Astrocyte (in vitro differentiated cells and primary cell): ENCODE measurements at regions not wholly inside any gene's neighbourhood (a gene's known extent, or its start where the extent isn't known, plus 50 kb on each side); places are given as distances from the start of the nearest gene placed in this dataset.
A peak's percentile ranks its signal among the peaks of the same experiment; 100 is the strongest.

Experiments
- DNase-seq: peaks from one replicate; pipeline ENCODE4 v3.0.0-alpha.2; 2010; ENCODE audit warnings: low read depth
- FAIRE-seq: peaks from 2 replicates; lab custom pipeline; 2011; peaks lifted over from hg19 to GRCh38; lab: Jason Lieb, UNC
- H2AFZ ChIP-seq: 2 replicates; pipeline ENCODE4 v1.6.0; 2012; ENCODE audit warnings: low read depth, low read length, inconsistent platforms
- H3K27ac ChIP-seq: 2 replicates; pipeline ENCODE4 v1.5.1; 2011; ENCODE audit warnings: low read depth, low read length, inconsistent platforms
- H3K27me3 ChIP-seq: 2 replicates; pipeline ENCODE4 v1.6.0; 2011; ENCODE audit warnings: low read length, inconsistent platforms; ENCODE audit not compliant: insufficient read depth
- H3K36me3 ChIP-seq: 2 replicates; pipeline ENCODE4 v1.5.1; 2011; ENCODE audit warnings: low read length, inconsistent platforms; ENCODE audit not compliant: insufficient read depth
- H3K4me1 ChIP-seq: 2 replicates; pipeline ENCODE4 v1.5.1; 2011; ENCODE audit warnings: low read length, inconsistent platforms; ENCODE audit not compliant: insufficient read depth
- H3K4me2 ChIP-seq: 2 replicates; pipeline ENCODE4 v1.6.0; 2012; ENCODE audit warnings: low read length, inconsistent platforms
- H3K4me3 ChIP-seq: 2 replicates; pipeline ENCODE4 v1.5.1; 2011; ENCODE audit warnings: low read depth, mild to moderate bottlenecking, low read length, inconsistent platforms; ENCODE audit not compliant: insufficient read depth
- H3K79me2 ChIP-seq: 2 replicates; pipeline ENCODE4 v1.6.0; 2012; ENCODE audit warnings: mild to moderate bottlenecking, low read length, inconsistent platforms; ENCODE audit not compliant: insufficient read depth
- H3K9ac ChIP-seq: 2 replicates; pipeline ENCODE4 v1.6.0; 2012; ENCODE audit warnings: mild to moderate bottlenecking, low read length, inconsistent platforms
- H3K9me3 ChIP-seq: 2 replicates; pipeline ENCODE4 v1.5.1; 2012; ENCODE audit warnings: low read depth, mild to moderate bottlenecking, low read length, inconsistent platforms; ENCODE audit not compliant: insufficient read depth
- H4K20me1 ChIP-seq: 2 replicates; pipeline ENCODE4 v1.6.0; 2012; ENCODE audit warnings: low read length, inconsistent platforms; ENCODE audit not compliant: insufficient read depth
- H3K27ac Mint-ChIP-seq: one replicate; pipeline ENCODE4 v1.8.0; 2021; ENCODE audit warnings: mild to moderate bottlenecking, mixed read lengths; ENCODE audit not compliant: unreplicated experiment
- H3K27me3 Mint-ChIP-seq: one replicate; pipeline ENCODE4 v1.8.0; 2021; ENCODE audit warnings: low read depth, mixed read lengths; ENCODE audit not compliant: unreplicated experiment
- H3K36me3 Mint-ChIP-seq: one replicate; pipeline ENCODE4 v1.8.0; 2021; ENCODE audit warnings: low read depth, mixed read lengths; ENCODE audit not compliant: unreplicated experiment
- H3K4me1 Mint-ChIP-seq: one replicate; pipeline ENCODE4 v1.8.0; 2021; ENCODE audit warnings: low read depth, mixed read lengths; ENCODE audit not compliant: unreplicated experiment
- H3K4me3 Mint-ChIP-seq: one replicate; pipeline ENCODE4 v1.8.0; 2021; ENCODE audit warnings: mild to moderate bottlenecking, moderate library complexity, mixed read lengths; ENCODE audit not compliant: unreplicated experiment
- H3K9me3 Mint-ChIP-seq: one replicate; pipeline ENCODE4 v1.8.0; 2021; ENCODE audit warnings: mild to moderate bottlenecking, mixed read lengths; ENCODE audit not compliant: unreplicated experiment
- EZH2 ChIP-seq: IDR thresholded peaks from 2 replicates; pipeline ENCODE4 v1.6.1; 2012; ENCODE audit warnings: mild to moderate bottlenecking, low read length, inconsistent platforms; ENCODE audit not compliant: insufficient read depth
- TF ChIP-seq, protein P1 (sequence below): IDR thresholded peaks from 2 replicates; pipeline ENCODE4 v1.5.1; 2011; ENCODE audit warnings: low read depth, mild to moderate bottlenecking, inconsistent platforms, low read length, moderate library complexity; ENCODE audit not compliant: insufficient read depth

DNA sequence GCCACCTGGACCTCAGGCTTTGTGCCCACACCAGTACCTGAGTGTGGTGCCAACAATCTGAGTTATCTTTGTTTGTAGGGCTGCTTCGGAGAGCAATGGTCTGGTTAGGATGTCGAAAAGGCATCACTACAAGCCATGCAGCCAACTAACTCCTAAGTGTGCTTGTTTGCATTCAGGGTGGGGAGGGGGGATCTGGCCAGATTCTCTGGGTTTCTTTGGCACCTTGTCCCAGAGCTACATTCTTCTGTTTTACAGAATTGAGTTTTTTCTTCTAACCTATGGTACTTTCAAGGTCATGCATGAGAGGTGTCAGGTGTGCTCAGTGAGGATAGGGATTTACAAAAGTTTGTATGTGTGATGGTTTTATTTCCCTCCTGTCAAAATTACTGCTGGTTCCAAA, 391.4 kb upstream of the RARB start:
- H3K4me1 Mint-ChIP-seq = no peaks in the 10 kb centered on the region
- H3K4me1 ChIP-seq = peaks cover 25% of the 10 kb centered on the region
- no peak overlapping the region for H2AFZ ChIP-seq
- no peaks in the 10 kb centered on the region for H3K27me3 ChIP-seq
- no peaks in the 10 kb centered on the region for H3K9me3 ChIP-seq
- H3K27me3 Mint-ChIP-seq = no peaks in the 10 kb centered on the region
- H3K9ac ChIP-seq = no peak overlapping the region
- no peak overlapping the region for H3K27ac Mint-ChIP-seq
- H3K4me3 Mint-ChIP-seq = no peak overlapping the region
- H3K9me3 Mint-ChIP-seq = no peaks in the 10 kb centered on the region
- no peak overlapping the region for H3K27ac ChIP-seq
- no peaks in the 10 kb centered on the region for H3K79me2 ChIP-seq
- H4K20me1 ChIP-seq = no peaks in the 10 kb centered on the region
- no peaks in the 10 kb centered on the region for H3K36me3 ChIP-seq
- no peaks in the 10 kb centered on the region for H3K36me3 Mint-ChIP-seq
- no peak for FAIRE-seq
- TF ChIP-seq, protein P1, sequence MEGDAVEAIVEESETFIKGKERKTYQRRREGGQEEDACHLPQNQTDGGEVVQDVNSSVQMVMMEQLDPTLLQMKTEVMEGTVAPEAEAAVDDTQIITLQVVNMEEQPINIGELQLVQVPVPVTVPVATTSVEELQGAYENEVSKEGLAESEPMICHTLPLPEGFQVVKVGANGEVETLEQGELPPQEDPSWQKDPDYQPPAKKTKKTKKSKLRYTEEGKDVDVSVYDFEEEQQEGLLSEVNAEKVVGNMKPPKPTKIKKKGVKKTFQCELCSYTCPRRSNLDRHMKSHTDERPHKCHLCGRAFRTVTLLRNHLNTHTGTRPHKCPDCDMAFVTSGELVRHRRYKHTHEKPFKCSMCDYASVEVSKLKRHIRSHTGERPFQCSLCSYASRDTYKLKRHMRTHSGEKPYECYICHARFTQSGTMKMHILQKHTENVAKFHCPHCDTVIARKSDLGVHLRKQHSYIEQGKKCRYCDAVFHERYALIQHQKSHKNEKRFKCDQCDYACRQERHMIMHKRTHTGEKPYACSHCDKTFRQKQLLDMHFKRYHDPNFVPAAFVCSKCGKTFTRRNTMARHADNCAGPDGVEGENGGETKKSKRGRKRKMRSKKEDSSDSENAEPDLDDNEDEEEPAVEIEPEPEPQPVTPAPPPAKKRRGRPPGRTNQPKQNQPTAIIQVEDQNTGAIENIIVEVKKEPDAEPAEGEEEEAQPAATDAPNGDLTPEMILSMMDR = no peak
- no peak for TF ChIP-seq EZH2
- H3K4me2 ChIP-seq = peak overlapping the region; percentile 65
- no peak overlapping the region for H3K4me3 ChIP-seq
- DNase-seq = no peak

DNA sequence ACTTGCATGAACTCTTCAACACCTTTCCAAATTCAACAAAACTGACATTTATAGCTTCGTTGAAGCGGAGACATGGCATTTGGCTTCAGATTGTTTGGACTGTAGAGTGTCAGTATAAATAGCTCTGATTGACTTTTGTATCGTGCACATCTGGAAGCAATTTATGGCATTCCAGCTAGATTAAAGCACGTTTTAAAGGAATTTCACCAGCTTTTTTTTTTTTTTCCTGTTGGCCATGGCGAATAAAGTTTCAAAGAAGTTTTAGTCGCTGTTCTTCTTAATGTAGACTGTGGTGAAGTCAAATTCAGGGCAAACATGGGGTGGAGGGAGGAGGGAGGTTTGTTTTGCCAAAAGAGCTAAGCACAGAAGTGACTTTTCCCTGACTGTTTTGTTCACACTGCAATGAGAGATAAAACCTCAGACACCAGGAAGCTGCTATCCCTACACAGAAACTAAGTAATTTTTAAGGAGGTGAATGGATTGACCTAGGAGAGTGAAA, 391.0 kb upstream of the RARB start:
- peak overlapping the region; percentile 15 for H3K9ac ChIP-seq
- H3K79me2 ChIP-seq = no peaks in the 10 kb centered on the region
- H3K9me3 ChIP-seq = no peaks in the 10 kb centered on the region
- DNase-seq = peak; percentile 68
- peak overlapping the region; percentile 65 for H3K4me2 ChIP-seq
- Mint-ChIP-seq H3K36me3 (no peaks in the 10 kb centered on the region), H3K4me3 (no peak overlapping the region), H3K4me1 (no peaks in the 10 kb centered on the region), H3K9me3 (no peaks in the 10 kb centered on the region), H3K27me3 (no peaks in the 10 kb centered on the region), H3K27ac (no peak overlapping the region)
- no peak overlapping the region for H3K4me3 ChIP-seq
- peak overlapping the region; percentile 33 for H3K27ac ChIP-seq
- H2AFZ ChIP-seq = no peak overlapping the region
- peak; percentile 62 for FAIRE-seq
- no peaks in the 10 kb centered on the region for H4K20me1 ChIP-seq
- H3K4me1 ChIP-seq = peaks cover 25% of the 10 kb centered on the region
- H3K36me3 ChIP-seq = no peaks in the 10 kb centered on the region
- TF ChIP-seq EZH2 = no peak
- TF ChIP-seq, protein P1 = no peak
- no peaks in the 10 kb centered on the region for H3K27me3 ChIP-seq

DNA sequence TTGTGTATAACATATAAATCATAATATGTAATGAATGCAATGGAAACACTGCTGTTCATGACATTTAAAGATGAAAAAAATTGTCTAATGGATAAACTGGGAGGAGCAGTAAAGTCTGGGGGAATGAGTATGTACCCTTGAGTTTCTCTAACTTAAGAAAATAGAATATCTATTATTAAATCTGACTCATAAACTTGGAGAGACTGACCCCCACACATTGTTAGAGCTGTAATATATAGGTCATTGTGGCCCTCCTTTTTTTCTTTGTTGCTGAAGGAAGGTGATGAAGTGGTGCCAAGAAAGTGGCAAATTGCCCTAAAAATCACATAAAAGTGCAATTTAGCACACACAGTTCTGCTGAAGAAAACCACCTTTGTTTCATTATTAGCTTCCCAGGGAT, 389.8 kb upstream of the RARB start:
- Mint-ChIP-seq H3K4me1 (no peaks in the 10 kb centered on the region), H3K27me3 (no peaks in the 10 kb centered on the region), H3K4me3 (no peak overlapping the region), H3K36me3 (no peaks in the 10 kb centered on the region), H3K9me3 (no peaks in the 10 kb centered on the region), H3K27ac (no peak overlapping the region)
- peak overlapping the region; percentile 65 for H3K4me2 ChIP-seq
- DNase-seq = no peak
- H3K79me2 ChIP-seq = no peaks in the 10 kb centered on the region
- no peaks in the 10 kb centered on the region for H4K20me1 ChIP-seq
- no peaks in the 10 kb centered on the region for H3K9me3 ChIP-seq
- H3K4me3 ChIP-seq = no peak overlapping the region
- H3K27ac ChIP-seq = no peak overlapping the region
- TF ChIP-seq, protein P1 = no peak
- no peak for TF ChIP-seq EZH2
- H3K9ac ChIP-seq = no peak overlapping the region
- H3K4me1 ChIP-seq = peaks cover 25% of the 10 kb centered on the region
- H3K27me3 ChIP-seq = no peaks in the 10 kb centered on the region
- H2AFZ ChIP-seq = no peak overlapping the region
- FAIRE-seq = no peak
- no peaks in the 10 kb centered on the region for H3K36me3 ChIP-seq
